ENCODE measurements at regions not wholly inside any gene's neighbourhood (a gene's known extent, or its start where the extent isn't known, plus 50 kb on each side); places are given as distances from the start of the nearest gene placed in this dataset.

GRCh38 chr2:122868646-122869275, 1113.3 kb downstream of the TSN start:
- TF ChIP-seq CTCF (IDR thresholded peaks at IDR 0.05; ENCODE audit: unreplicated experiment), result no peak
- Mint-ChIP-seq H3K4me3 (ENCODE audit: unreplicated experiment) (no peak overlapping the region), H3K4me1 (ENCODE audit: insufficient read depth, unreplicated experiment) (no peaks in the 10 kb centered on the region), H3K9me3 (ENCODE audit: unreplicated experiment) (no peaks in the 10 kb centered on the region), H3K27ac (ENCODE audit: low read depth, unreplicated experiment) (no peak overlapping the region), H3K36me3 (ENCODE audit: insufficient read depth, unreplicated experiment) (no peaks in the 10 kb centered on the region), H3K27me3 (ENCODE audit: insufficient read depth, unreplicated experiment) (no peaks in the 10 kb centered on the region)
- no TSS peak for BruUV-seq (replicated peaks)
- DNase-seq (ENCODE audit: unreplicated experiment), result no peak
- intact Hi-C loops (cut with micrococcal nuclease), result no loop called here
- POLR2A ChIA-PET, result no interaction called here
- CTCF ChIA-PET, result interaction anchor here (0.5 kb wide), 1 partner anchor 37 kb away, joined by 4 read pairs; no protein-coding TSS in a partner anchor

- DNase-seq (ENCODE audit: unreplicated experiment), result no peak
- ChIA-PET CTCF (interaction anchor here (0.6 to 0.8 kb wide), 3 partner anchors 42 to 892 kb away, joined by 3 read pairs; no protein-coding TSS in a partner anchor), POLR2A (interaction anchor here (0.6 to 0.8 kb wide), 2 partner anchors 33 to 509 kb away, joined by 3 to 4 read pairs; no protein-coding TSS in a partner anchor)
- Mint-ChIP-seq H3K27me3 (ENCODE audit: insufficient read depth, unreplicated experiment) (no peaks in the 10 kb centered on the region), H3K9me3 (ENCODE audit: unreplicated experiment) (no peaks in the 10 kb centered on the region), H3K4me1 (ENCODE audit: insufficient read depth, unreplicated experiment) (no peaks in the 10 kb centered on the region), H3K4me3 (ENCODE audit: unreplicated experiment) (no peak overlapping the region), H3K27ac (ENCODE audit: low read depth, unreplicated experiment) (no peak overlapping the region), H3K36me3 (ENCODE audit: insufficient read depth, unreplicated experiment) (no peaks in the 10 kb centered on the region)
- intact Hi-C loops (cut with micrococcal nuclease), result no loop called here
- no TSS peak for BruUV-seq (replicated peaks)
- TF ChIP-seq CTCF (IDR thresholded peaks at IDR 0.05; ENCODE audit: unreplicated experiment), result no peak
Observed at GRCh38 chr2:122873951-122874350, 1118.5 kb downstream of the TSN start.

GRCh38 chr2:122875091-122875865, 1119.8 kb downstream of the TSN start:
- Mint-ChIP-seq H3K4me3 (ENCODE audit: unreplicated experiment) (no peak overlapping the region), H3K27me3 (ENCODE audit: insufficient read depth, unreplicated experiment) (no peaks in the 10 kb centered on the region), H3K4me1 (ENCODE audit: insufficient read depth, unreplicated experiment) (no peaks in the 10 kb centered on the region), H3K36me3 (ENCODE audit: insufficient read depth, unreplicated experiment) (no peaks in the 10 kb centered on the region), H3K9me3 (ENCODE audit: unreplicated experiment) (no peaks in the 10 kb centered on the region), H3K27ac (ENCODE audit: low read depth, unreplicated experiment) (no peak overlapping the region)
- POLR2A ChIA-PET, result interaction anchor here (0.5 to 1.0 kb wide), 2 partner anchors 8 to 14 kb away, joined by 3 read pairs; no protein-coding TSS in a partner anchor
- no peak for DNase-seq (ENCODE audit: unreplicated experiment)
- CTCF ChIA-PET, result interaction anchor here (0.8 kb wide), 1 partner anchor 43 kb away, joined by 3 read pairs; no protein-coding TSS in a partner anchor
- intact Hi-C loops (cut with micrococcal nuclease), result no loop called here
- no TSS peak for BruUV-seq (replicated peaks)
- TF ChIP-seq CTCF (IDR thresholded peaks at IDR 0.05; ENCODE audit: unreplicated experiment), result no peak

- intact Hi-C loops (cut with micrococcal nuclease), result no loop called here
- Mint-ChIP-seq H3K4me1 (ENCODE audit: insufficient read depth, unreplicated experiment) (no peaks in the 10 kb centered on the region), H3K9me3 (ENCODE audit: unreplicated experiment) (no peaks in the 10 kb centered on the region), H3K4me3 (ENCODE audit: unreplicated experiment) (no peak overlapping the region), H3K27me3 (ENCODE audit: insufficient read depth, unreplicated experiment) (no peaks in the 10 kb centered on the region), H3K27ac (ENCODE audit: low read depth, unreplicated experiment) (no peak overlapping the region), H3K36me3 (ENCODE audit: insufficient read depth, unreplicated experiment) (no peaks in the 10 kb centered on the region)
- no peak for TF ChIP-seq CTCF (IDR thresholded peaks at IDR 0.05; ENCODE audit: unreplicated experiment)
- BruUV-seq (replicated peaks), result no TSS peak
- CTCF ChIA-PET, result no interaction called here
- no peak for DNase-seq (ENCODE audit: unreplicated experiment)
- POLR2A ChIA-PET, result interaction anchor here (0.7 kb wide), 1 partner anchor 9 kb away, joined by 3 read pairs; no protein-coding TSS in a partner anchor
Observed at GRCh38 chr2:122883849-122884248, 1128.4 kb downstream of the TSN start.
